Large intestine (tissue), 3 donors: ENCODE measurements at regions not wholly inside any gene's neighbourhood (a gene's known extent, or its start where the extent isn't known, plus 50 kb on each side); places are given as distances from the start of the nearest gene placed in this dataset.

Experiments used
- DNase-seq, 2 donors: peaks; one replicate each; pipeline versions ENCODE4 v3.0.0 to v3.0.0-alpha.2; 2013
- H3K27ac ChIP-seq: one replicate; pipeline ENCODE4 v1.5.1; 2013; ENCODE audit warnings: low read length
- H3K27me3 ChIP-seq: 2 replicates; pipeline ENCODE4 v1.6.1; 2013; ENCODE audit warnings: low read length; ENCODE audit not compliant: control insufficient read depth, insufficient read depth
- H3K36me3 ChIP-seq: 2 replicates; pipeline ENCODE4 v1.6.1; 2013; ENCODE audit warnings: low read length; ENCODE audit not compliant: control insufficient read depth, insufficient read depth
- H3K4me1 ChIP-seq: one replicate; pipeline ENCODE4 v1.6.1; 2013; ENCODE audit warnings: low read length; ENCODE audit not compliant: control insufficient read depth, insufficient read depth
- H3K4me3 ChIP-seq: one replicate; pipeline ENCODE4 v1.5.1; 2013; ENCODE audit warnings: low read length
- H3K9me3 ChIP-seq: one replicate; pipeline ENCODE4 v1.6.1; 2013; ENCODE audit warnings: mild to moderate bottlenecking, low read depth, low read length, moderate library complexity; ENCODE audit not compliant: control insufficient read depth
- WGBS: methylation state at CpG from one replicate; pipeline ENCODE4 v1.1.5; 2013; ENCODE audit warnings: low lambda C conversion rate; ENCODE audit not compliant: insufficient coverage; 5-methylcytosine and 5-hydroxymethylcytosine counted together

GRCh38 chr3:40642812-40643211 lies 118.1 kb downstream of the ZNF621 start:
- 85% methylated on average over 4 of the region's 5 CpGs for WGBS
- Histone ChIP-seq H3K4me1 (no peaks in the 10 kb centered on the region), H3K27me3 (no peaks in the 10 kb centered on the region), H3K9me3 (no peaks in the 10 kb centered on the region), H3K36me3 (no peaks in the 10 kb centered on the region), H3K4me3 (no peak overlapping the region), H3K27ac (no peak overlapping the region)
- DNase-seq = no peak

- H3K36me3 ChIP-seq = no peaks in the 10 kb centered on the region
- DNase-seq = no peak
Observed at GRCh38 chr3:40645883-40646282, 121.1 kb downstream of the ZNF621 start.

GRCh38 chr3:40649346-40649745 lies 124.6 kb downstream of the ZNF621 start:
- Histone ChIP-seq H3K4me3 (no peak overlapping the region), H3K9me3 (no peaks in the 10 kb centered on the region), H3K27me3 (no peaks in the 10 kb centered on the region), H3K4me1 (peaks cover 15% of the 10 kb centered on the region), H3K27ac (no peak overlapping the region), H3K36me3 (no peaks in the 10 kb centered on the region)
- DNase-seq = no peak
- 100% methylated on average over 3 of the region's 4 CpGs for WGBS

More at GRCh38 chr3:40645883-40646282, 121.1 kb downstream of the ZNF621 start:
- Histone ChIP-seq H3K27ac (no peak overlapping the region), H3K4me1 (no peaks in the 10 kb centered on the region), H3K27me3 (no peaks in the 10 kb centered on the region), H3K9me3 (no peaks in the 10 kb centered on the region), H3K4me3 (no peak overlapping the region)
- no CpG with 5 or more reads among the region's 3 CpGs for WGBS

- DNase-seq = no peak
- Histone ChIP-seq H3K4me3 (no peak overlapping the region), H3K9me3 (no peaks in the 10 kb centered on the region), H3K27me3 (no peaks in the 10 kb centered on the region), H3K4me1 (peaks cover 15% of the 10 kb centered on the region), H3K27ac (peak overlapping the region; percentile 19), H3K36me3 (no peaks in the 10 kb centered on the region)
- no CpG with 5 or more reads among the region's 5 CpGs for WGBS
Observed at GRCh38 chr3:40652072-40652471, 127.3 kb downstream of the ZNF621 start.

- Histone ChIP-seq H3K36me3 (no peaks in the 10 kb centered on the region), H3K4me1 (peaks cover 15% of the 10 kb centered on the region), H3K4me3 (no peak overlapping the region), H3K27ac (peak overlapping the region; percentile 66), H3K9me3 (no peaks in the 10 kb centered on the region), H3K27me3 (no peaks in the 10 kb centered on the region)
- WGBS = no CpG with 5 or more reads among the region's 2 CpGs
- DNase-seq = peak; percentile 75 to 82
Observed at GRCh38 chr3:40653001-40653400, 128.2 kb downstream of the ZNF621 start.

DNA sequence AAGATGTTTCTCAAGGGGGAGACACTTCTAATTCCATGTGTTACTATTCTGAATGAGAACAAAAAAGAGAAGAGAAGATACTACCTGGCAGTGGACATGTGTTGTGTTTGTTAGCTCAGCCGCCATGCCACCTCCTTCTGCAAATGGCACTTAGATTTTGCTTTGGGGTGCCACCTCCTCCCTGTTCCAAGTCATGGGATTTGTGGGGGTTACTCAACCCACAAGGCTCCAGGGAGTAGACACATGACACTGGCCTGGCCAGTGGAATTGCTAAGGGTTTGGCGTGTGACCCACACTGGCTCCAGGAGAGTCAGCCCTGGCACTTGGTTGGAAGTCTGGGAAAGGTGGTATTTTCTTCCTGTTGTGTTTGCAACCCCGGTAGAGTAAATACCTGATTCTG lies 129.1 kb downstream of the ZNF621 start:
- no peak for DNase-seq
- Histone ChIP-seq H3K4me3 (no peak overlapping the region), H3K27me3 (no peaks in the 10 kb centered on the region), H3K27ac (peak overlapping the region; percentile 66), H3K9me3 (no peaks in the 10 kb centered on the region), H3K36me3 (no peaks in the 10 kb centered on the region), H3K4me1 (peaks cover 15% of the 10 kb centered on the region)
- WGBS = no CpG with 5 or more reads among the region's 3 CpGs

DNA sequence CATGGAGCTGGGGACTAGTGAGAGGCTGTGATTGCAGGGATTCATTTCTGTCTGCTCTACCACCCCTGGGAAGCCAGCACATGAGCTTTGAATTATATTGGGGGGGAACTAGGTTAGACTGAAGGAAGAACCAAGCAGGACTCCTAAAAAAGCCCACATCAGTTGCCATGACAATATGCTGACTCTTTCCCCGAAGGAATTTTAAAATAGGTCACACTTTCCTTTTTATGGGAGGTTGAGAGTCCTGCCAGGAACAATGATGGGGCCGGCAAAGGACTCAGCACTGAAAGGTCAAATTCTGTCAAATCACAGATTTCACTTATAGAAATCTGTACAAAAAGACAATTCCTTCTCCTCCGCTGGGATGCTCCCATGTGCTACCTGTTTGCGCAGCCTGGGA lies 130.8 kb downstream of the ZNF621 start:
- Histone ChIP-seq H3K4me1 (peaks cover 15% of the 10 kb centered on the region), H3K27ac (no peak overlapping the region), H3K4me3 (no peak overlapping the region), H3K36me3 (no peaks in the 10 kb centered on the region), H3K27me3 (no peaks in the 10 kb centered on the region), H3K9me3 (no peaks in the 10 kb centered on the region)
- WGBS = no CpG with 5 or more reads among the region's 4 CpGs
- no peak for DNase-seq

- DNase-seq = no peak
- Histone ChIP-seq H3K27me3 (no peaks in the 10 kb centered on the region), H3K9me3 (no peaks in the 10 kb centered on the region), H3K36me3 (no peaks in the 10 kb centered on the region), H3K4me3 (no peak overlapping the region), H3K27ac (no peak overlapping the region), H3K4me1 (peaks cover 12% of the 10 kb centered on the region)
- no CpG with 5 or more reads among the region's 3 CpGs for WGBS
Observed at GRCh38 chr3:40657623-40658022, 132.9 kb downstream of the ZNF621 start.

DNA sequence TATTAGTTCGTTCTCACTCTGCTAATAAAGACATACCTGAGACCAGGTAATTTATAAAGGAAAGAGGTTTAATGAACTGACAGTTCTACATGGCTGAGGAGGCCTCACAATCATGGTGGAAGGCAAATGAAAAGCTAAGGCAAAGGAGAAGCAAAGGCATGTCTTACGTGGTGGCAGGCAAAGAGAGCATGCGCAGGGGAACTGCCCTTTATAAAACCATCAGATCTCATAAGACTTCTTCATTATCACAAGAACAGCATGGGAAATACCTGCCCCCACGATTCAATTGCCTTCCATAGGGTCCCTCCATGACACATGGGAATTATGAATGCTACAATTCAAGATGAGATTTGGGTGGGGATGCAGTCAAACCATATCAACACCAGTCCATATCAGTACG lies 133.5 kb downstream of the ZNF621 start:
- H3K4me3 ChIP-seq = no peak overlapping the region
- H3K27ac ChIP-seq = no peak overlapping the region
- H3K4me1 ChIP-seq = peaks cover 10% of the 10 kb centered on the region
- no peaks in the 10 kb centered on the region for H3K27me3 ChIP-seq
- no peaks in the 10 kb centered on the region for H3K9me3 ChIP-seq
- WGBS = no CpG with 5 or more reads among the region's 5 CpGs
- DNase-seq = no peak
- H3K36me3 ChIP-seq = no peaks in the 10 kb centered on the region

DNA sequence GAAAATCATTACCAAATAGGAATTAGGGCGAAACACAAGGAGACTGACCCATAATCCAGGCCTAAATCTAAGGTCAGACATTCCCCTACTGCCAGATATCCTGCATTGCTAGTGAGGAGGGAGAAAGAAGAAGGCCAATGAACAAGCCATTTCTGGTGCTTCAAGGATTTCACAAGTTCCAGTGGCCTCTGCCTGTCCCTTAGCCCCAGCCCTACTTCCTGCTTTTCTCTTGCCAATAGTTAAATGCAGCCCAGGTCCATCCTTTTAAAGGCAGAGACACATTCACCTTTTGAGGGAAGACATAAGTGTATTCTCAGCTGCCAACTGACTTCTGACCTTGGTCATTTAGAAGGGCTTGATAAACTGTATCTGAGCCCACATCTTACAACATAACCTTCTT lies 135.8 kb downstream of the ZNF621 start:
- H3K27me3 ChIP-seq = no peaks in the 10 kb centered on the region
- no CpG with 5 or more reads among the region's 1 CpG for WGBS

GRCh38 chr3:40661284-40661683 lies 136.5 kb downstream of the ZNF621 start:
- Histone ChIP-seq H3K36me3 (no peaks in the 10 kb centered on the region), H3K9me3 (no peaks in the 10 kb centered on the region), H3K27ac (no peak overlapping the region), H3K4me3 (no peak overlapping the region), H3K4me1 (no peaks in the 10 kb centered on the region), H3K27me3 (no peaks in the 10 kb centered on the region)
- WGBS = no CpG with 5 or more reads among the region's 1 CpG
- no peak for DNase-seq

More for the DNA sequence above, 135.8 kb downstream of the ZNF621 start:
- no peak overlapping the region for H3K4me3 ChIP-seq
- no peak for DNase-seq
- no peak overlapping the region for H3K27ac ChIP-seq
- H3K9me3 ChIP-seq = no peaks in the 10 kb centered on the region
- no peaks in the 10 kb centered on the region for H3K4me1 ChIP-seq
- no peaks in the 10 kb centered on the region for H3K36me3 ChIP-seq
